GM18873 (cell line): ENCODE measurements at regions not wholly inside any gene's neighbourhood (a gene's known extent, or its start where the extent isn't known, plus 50 kb on each side); places are given as distances from the start of the nearest gene placed in this dataset.
"Not testable (repeated sequence)": the region's sequence is repeated elsewhere in the genome, so short reads cannot be mapped to it uniquely, and the experiment has no call there.

Source experiments
- ATAC-seq: cut with Tn5 transposase; IDR thresholded peaks from one replicate; pipeline ENCODE4 v1.9.1; 2021; ENCODE audit warnings: mild to moderate bottlenecking, moderate library complexity, moderate number of reproducible peaks; ENCODE audit not compliant: unreplicated experiment, low FRiP score

DNA sequence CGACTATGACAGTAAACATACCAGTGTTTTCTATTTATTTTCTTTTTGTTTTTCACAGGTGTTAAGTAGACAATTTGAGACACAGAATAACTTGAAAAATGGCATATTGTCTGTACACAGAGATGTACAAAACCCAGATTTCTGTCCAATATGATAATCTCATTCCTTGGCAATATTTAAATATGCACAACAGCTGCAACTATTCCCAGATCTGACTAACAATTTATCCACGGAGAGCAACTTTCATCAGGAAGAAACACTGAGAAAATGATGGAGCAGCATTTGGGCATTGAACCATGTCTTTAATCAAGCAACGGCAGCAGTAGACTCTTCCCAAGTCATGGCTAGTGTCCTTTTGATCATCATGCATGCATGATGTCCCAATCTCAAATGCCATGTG lies 452.6 kb downstream of the ZPLD1 start:
- no peak for ATAC-seq

DNA sequence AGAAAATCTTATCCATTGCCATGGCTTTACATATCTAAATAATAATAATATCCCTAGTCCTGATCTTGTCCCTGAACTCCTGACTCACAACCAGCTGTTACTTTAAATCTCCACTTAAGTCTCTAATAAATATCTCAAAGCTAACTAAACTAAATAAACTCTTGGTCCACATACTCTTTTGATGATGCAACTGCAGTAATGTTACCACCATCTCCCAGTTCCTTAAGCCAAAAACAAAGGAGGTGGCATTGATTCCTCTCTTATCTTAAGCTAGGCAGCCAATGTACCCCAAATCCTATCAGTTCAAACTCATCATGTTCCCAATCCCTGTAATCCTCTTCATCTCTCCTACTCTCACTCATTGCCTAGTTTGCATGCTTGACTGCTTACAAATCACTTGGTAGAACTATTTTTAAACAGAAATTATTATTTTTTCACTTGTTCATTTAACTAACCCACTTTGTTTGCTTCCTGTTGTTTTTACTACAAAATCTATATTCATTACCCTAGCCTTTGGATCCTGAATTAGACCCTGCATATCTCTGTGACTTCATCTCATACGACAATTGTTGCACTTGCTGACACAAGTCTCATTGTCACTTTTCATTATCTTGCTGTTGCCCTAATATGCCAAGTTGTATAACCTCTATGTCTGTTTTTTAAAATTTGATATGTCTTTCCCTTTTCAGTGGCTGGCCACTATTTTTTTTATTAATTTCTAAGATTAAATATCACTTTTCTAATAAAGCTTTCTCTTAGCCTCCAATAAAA lies 462.2 kb downstream of the ZPLD1 start:
- no peak for ATAC-seq

DNA sequence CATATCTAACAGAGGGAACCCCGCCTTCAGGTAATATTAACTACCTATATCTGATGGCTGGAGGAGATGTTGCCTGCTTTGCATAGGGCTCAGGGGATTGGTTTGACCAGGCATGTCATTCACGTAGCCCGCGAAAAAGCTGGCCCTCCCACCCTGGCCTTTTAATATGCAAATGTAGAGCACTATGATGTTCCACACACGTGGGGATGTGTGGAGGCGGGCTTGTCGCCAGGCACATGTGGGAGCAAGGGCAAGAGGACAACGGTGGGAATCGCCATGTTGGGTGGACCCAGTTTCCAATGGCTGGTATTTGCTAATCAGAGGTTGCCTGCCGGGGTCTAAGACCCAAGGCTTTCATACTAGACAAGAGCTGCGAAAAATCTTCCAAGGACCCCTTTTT lies 469.8 kb downstream of the ZPLD1 start:
- ATAC-seq: no peak

DNA sequence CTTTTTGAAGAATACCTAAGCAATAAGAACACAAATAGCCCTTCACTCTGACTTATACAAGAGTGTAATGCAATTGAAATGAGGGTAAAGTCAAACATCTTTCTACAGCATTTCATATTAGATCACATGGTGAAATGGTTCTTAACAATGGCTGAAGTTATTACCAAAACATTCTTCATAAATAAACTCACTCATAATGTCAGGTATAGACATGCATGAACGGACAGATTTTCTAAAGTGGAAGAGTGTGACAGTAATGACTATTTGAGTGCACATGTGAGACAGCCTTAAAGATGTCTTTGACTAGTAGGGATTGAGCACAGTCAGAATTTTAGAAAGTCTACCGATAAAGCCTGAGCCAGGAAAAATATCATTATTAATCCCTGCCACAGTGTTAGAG lies 471.0 kb downstream of the ZPLD1 start:
- ATAC-seq: no peak

DNA sequence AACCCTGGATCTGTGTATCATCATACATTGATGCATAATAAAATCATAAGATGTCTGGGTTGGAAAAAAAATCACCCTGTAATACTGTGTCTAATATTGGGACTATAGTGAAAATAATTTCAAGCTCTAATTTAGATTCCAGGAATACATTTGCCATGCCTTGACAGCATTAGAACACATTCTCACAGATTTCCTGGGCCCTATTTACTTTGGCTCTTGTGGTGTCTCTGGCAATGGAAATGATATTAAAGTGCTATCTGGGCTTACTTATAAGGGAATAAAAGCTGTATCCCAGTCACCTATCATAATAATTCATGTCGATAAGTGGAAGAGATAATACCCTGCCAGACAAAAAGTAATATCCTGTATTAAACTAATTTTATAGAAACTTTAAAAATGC lies 472.0 kb downstream of the ZPLD1 start:
- no peak for ATAC-seq

DNA sequence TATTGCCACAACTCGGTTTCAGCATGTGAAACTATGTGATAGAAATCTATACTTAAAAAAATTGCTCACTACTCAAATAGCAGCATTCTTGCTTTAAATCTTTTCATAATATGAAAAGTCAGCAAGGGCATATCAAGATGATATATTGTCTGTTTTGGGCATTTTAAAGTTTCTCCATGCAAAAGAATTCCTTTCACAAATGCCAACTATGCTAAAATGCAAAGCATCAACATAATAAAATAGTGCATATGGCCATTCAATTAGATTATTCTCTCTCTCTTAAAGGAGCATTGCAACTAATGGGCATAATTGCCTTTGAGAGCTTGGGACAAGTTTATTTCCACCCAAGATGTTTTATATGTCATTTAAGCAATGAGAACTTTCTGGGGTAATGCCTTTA lies 475.1 kb downstream of the ZPLD1 start:
- ATAC-seq: no peak

DNA sequence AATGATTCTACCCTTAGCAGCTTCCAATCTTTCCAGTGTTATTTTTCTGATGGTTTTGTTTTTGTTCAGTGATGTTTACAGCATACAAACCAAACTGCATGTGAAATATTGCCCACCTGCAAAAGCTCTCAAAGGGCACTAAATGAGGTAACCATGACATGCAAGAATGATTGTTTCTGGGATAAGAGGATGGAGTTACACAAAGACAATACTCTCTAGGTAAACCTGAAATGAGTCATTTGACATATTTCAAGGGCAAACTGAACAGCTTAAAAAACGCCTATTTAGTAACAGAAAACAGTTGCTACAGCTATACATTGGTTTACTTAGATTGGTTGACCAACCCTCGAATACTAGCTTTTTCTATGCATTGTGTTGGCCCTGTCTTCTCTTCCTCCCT lies 481.7 kb downstream of the ZPLD1 start:
- no peak for ATAC-seq

DNA sequence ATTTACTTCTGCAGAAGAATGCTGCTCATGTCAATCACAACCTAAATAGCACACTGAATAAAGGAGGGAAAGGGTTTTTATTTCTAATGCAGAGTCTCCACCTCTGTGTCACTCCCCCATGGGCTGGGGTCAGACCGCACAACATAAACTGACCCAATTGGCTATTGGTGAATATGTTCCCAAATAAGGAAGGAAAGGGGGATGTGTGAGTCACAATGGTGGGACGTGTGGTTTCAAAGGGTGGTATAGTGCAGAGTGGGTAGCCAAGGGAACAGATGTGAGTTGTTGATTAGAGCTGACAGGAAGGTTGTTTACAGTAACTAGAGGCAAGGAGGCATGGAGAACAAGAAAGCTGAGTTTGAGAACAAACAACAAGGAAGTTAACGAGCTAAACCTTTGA lies 491.8 kb downstream of the ZPLD1 start:
- ATAC-seq: no peak

DNA sequence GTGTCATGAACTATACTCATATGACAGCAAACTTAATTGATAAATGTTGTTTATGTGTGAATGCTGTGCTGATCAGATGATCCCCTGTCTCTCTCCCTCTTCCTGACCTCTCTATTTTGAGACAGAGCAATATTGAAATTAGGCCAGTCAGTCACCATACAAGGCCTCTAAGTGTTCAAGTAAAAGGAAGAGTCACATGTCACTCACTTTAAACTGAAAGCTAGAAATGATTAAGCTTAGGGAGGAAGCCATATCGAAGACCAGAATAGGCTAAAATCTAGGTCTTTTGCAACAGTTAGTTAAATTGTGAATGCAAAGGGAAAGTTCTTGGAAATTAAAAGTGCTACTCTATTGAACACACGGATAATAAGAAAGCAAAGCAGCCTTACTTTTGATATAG lies 498.6 kb downstream of the ZPLD1 start:
- no peak for ATAC-seq

DNA sequence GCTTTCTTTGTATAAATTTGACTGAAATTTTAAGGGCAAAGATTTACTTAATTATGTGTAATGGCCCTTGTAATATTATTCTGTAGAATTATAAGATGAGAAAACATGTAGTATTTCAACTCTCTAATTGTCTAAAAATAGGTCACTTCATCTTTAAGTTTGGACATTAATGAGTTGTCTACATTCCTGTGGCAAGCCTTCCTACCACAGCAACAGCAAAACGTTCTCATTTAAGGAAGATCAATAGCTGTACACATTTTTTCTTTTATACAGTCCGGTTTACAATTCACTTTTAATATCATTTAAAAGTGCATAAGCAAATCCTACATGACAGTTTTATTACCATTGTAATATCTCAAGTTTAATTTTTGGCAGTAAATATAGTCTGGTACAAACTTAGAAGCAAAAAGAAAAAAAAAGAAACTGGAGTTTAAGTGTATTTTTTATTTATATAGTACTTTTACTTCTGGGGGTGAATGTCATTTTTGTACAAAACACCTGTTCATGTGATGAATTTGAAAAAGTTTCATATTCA lies 501.8 kb downstream of the ZPLD1 start:
- ATAC-seq: no peak

DNA sequence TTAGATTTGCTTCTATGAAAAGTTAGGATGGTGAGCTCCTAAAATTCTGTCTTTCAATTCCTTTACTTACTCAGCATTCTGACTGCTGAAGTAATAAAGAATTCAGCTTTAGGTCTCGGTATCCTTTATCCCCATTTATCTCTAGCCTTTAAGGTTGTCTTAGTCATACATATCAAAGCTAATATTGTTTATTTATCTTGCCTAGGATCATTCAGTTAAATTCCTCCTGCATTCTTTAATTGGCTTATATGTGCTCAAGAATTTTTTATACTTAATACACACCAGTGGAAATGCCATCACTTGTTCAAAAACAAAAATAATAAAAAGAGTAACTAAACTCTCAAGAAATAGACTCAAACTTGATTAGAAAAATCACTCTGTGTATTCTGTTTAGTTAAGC lies 507.0 kb downstream of the ZPLD1 start:
- no peak for ATAC-seq

DNA sequence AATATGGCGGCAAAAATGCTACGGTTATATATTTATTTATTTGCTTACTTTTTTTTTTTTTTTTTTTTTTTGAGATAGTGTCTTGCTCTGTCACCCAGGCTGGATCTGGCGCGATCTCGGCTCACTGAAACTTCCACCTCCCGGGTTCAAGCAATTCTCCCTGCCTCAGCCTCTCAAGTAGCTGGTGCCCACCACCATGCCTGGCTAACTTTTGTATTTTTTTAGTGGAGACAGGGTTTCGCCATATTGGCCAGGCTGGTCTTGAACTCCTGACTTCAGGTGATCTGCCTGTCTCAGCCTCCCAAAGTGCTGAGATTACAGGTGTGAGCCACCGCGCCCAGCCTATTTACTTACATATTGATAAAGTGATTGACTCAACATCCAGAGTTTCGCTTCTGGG lies 511.6 kb downstream of the ZPLD1 start:
- ATAC-seq: not testable (repeated sequence)

DNA sequence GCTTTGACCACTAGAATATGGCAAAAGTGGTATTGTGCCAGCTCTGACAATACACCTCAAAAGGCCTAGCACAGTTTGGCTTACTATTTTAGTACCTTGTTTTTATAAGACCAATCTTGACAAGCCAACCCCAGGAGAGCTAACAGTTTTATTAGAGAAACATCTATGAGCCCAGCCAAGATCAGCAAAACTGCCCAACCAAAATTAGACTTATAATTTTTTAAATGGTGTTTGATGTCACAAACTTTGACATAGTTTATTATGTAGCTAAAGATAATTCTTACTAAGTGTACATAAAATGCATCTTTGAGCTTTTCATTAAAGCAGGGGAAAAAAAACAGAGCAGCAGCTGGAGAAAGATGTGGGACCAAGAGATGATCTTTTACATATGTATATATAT lies 537.5 kb downstream of the ZPLD1 start:
- no peak for ATAC-seq

DNA sequence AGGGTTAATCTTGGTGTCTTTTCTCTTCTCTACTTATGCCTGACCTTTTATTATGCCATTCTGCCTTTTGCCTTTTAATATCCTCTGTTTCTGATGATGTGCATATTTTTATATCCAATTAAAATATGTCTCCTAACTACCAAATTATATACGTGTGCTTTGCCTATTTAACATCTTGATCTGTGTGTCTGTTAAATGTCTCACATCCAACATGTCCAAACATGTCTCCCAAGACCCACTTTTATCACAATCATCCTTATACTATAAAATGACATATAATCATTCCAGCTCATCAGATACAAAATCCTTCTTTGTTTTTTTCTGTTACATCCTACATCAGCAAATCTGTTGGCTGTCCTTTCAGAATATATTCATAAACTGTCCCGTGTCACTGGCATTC lies 539.5 kb downstream of the ZPLD1 start:
- no peak for ATAC-seq

DNA sequence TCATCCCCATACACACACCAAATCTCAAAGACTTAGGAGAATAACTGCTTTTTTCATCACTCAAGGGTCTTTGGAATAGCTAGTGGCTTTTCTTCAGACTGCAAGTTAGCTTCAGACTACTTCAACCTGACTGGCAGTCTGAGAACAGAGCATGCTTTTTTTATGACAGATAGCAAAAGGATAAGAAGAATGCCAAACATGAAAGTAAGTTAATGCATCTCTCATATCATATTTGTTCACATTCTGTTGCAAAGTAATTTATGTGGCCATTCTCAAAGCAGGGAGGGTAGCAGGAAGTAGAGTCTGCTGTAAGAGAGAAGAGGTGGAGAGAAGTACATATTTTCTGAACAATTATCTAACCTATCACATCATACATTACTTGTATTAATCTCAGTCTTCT lies 544.4 kb downstream of the ZPLD1 start:
- ATAC-seq: no peak

DNA sequence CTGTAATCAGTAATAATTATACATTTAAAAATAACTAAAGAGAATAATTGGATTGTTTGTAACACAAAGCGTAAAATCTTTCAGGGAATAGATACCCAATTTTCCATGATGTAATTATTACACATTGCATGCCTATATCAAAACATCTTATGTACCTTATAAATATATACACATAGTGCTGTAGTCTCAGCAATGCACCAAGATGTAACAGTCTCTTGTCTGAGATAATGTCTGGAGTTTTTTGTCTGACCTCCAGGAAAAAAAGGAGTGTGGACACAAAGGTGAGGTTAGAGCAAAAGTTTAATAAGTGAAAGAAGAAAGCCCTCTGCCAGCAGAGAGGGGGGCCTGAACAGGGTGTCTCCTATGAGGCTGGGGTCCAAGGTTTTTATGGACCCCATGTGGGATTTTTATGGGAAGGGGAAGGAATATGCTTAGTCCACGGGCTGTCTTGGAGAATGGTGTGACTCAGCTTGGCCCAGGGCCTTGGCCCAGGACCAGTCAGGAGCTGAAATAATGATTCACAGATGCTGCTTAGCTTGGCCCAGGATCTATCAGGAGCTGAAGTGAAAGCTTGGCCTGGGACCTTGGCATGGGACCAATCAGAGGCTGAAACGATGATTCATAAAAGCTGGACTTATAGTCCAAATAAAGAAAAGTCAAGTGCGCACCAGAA lies 545.0 kb downstream of the ZPLD1 start:
- ATAC-seq: no peak

DNA sequence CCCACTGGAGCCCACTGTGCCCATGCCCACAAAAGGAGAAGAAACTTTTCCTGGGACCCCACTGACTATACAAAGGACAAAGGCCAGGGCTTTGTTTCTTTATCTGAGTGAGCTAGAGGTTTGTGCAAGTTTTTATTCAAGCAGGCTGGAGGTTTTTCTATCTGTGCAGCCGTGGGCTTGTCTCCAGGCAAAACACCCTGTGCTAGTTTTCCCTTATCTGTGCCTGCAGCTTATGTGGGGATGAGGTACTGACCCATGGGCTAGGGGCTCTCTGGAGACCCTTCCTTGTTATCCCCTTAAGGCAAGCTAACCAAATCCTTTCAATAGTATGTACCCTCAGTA lies 545.5 kb downstream of the ZPLD1 start:
- no peak for ATAC-seq

DNA sequence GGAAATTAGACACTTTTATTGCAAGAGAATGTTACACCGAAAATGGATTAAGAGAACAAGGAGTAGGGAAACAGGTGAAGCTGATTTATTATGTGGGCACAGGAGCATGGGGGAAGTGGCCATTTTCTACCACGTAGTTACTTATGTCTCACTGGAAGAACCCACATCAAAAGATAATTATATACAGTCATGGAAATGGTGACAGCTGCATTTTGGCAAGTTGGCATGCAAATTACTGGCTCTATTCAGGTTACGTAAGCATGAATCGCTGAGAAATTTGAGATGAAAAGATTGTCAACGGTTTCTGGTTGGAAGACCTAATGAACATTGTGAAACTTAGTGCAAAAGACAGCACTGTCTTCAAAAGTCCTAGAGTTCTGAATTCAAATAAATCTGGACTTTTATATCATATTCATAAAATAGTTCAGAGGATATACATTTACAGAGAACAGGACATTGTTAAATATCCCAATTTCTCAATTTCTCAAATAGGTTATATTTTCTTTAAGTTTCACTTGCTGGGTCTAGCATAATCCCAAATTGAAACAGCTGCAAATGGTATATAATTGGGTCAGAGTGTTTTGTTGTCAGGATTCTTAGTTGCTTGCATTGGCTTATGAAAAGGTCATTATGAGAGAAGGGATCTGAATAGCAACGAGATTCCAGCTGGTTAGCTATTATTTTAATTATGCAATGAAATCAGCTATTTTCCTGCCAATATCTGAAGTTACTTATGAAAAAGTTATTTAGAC lies 567.8 kb downstream of the ZPLD1 start:
- no peak for ATAC-seq

DNA sequence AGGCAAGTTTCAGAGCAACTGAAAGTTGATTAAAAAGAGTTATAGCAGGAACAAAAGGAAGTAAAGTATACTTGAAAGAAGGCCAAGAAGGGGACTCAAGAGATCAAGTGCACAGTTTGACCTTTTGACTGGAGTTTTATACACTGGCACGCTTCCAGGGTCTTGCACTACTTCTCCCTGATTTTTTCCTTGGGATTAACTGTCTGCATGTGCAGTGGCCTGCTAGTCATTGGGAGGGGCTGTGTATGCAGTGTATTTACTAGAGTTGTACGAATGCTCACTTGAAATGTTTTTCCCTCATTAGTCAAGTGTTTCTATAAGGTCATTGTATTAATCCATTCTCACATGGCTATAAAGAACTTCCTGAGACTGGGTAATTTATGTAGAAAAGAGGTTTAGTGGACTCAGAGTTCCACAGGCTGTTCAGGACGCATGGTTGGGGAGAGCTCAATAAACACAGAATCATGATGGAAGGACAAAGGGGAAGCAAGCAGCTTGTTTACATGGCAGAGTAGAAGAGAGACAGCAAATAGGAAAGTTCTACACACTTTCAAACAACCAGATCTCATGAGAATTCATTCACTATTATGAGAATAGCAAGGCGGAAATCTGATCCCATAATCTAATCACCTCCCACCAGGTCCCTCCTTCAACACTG lies 571.8 kb downstream of the ZPLD1 start:
- no peak for ATAC-seq

DNA sequence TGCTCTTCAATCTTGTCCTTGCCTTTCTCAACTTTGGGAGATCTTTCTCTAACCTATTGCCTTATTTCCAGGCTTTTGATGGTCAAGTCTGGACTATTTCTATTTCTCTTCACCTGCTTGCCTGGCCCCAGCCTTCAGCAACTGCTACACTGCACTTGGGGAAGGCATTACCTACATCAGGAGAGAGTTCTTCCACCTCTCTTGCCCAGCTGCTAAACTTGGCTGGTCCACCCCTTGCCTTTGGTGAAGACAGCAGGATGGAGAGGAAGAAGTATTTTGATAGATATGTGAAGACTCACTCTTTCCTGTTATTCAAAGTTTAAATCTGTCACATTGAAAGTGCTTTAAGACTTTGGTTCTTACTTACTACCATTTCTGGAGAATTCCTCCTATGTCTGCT lies 574.8 kb downstream of the ZPLD1 start:
- ATAC-seq: no peak

DNA sequence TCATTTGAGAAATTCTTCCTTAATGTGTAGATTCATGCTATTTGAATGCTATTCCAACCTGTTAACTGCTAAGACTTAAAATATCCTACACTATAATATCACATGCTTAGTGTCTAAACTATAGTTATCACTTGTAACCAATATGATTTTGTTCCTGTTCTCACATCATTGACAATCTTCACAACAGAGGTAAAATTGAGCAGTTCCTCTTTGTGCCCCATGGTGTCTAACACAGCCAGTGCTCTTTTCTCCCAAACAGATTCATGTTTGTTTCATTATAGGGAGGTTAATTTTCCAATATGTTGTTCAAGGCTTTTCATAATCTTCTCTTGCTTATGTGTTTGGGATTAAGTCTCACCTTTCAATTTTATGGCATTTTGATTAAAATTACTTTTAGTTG lies 591.1 kb downstream of the ZPLD1 start:
- no peak for ATAC-seq
